HG02981 (cell line): ENCODE measurements at regions not wholly inside any gene's neighbourhood (a gene's known extent, or its start where the extent isn't known, plus 50 kb on each side); places are given as distances from the start of the nearest gene placed in this dataset.
"Not testable (repeated sequence)": the region's sequence is repeated elsewhere in the genome, so short reads cannot be mapped to it uniquely, and the experiment has no call there.

Experiments used
- ATAC-seq: cut with Tn5 transposase; IDR thresholded peaks from one replicate; pipeline ENCODE4 v1.9.1; 2021; ENCODE audit warnings: mild to moderate bottlenecking, moderate library complexity; ENCODE audit not compliant: unreplicated experiment

GRCh38 chr1:219560856-219561255, 52.0 kb downstream of the ZC3H11B start:
- no peak for ATAC-seq

GRCh38 chr1:219559899-219560298, 53.0 kb downstream of the ZC3H11B start:
- no peak for ATAC-seq

- ATAC-seq, result no peak
These were observed 57.1 kb downstream of the ZC3H11B start for GRCh38 chr1:219555806-219556205.

- ATAC-seq, result no peak
These were observed 57.7 kb downstream of the ZC3H11B start for GRCh38 chr1:219555031-219555692.

- ATAC-seq, result no peak
These were observed 58.9 kb downstream of the ZC3H11B start for GRCh38 chr1:219553934-219554502.

- no peak for ATAC-seq
These were observed 62.7 kb downstream of the ZC3H11B start for GRCh38 chr1:219550201-219550600.

GRCh38 chr1:219549215-219549614, 63.7 kb downstream of the ZC3H11B start:
- ATAC-seq, result no peak

GRCh38 chr1:219548386-219548785, 64.5 kb downstream of the ZC3H11B start:
- ATAC-seq, result no peak

- not testable (repeated sequence) for ATAC-seq
These were observed 67.1 kb downstream of the ZC3H11B start for GRCh38 chr1:219545756-219546155.

GRCh38 chr1:219544163-219544846, 68.6 kb downstream of the ZC3H11B start:
- no peak for ATAC-seq

GRCh38 chr1:219542828-219543518, 69.9 kb downstream of the ZC3H11B start:
- ATAC-seq, result no peak

- ATAC-seq, result no peak
These were observed 71.0 kb downstream of the ZC3H11B start for GRCh38 chr1:219541946-219542345.

GRCh38 chr1:219539645-219540254, 73.2 kb downstream of the ZC3H11B start:
- ATAC-seq, result no peak

- no peak for ATAC-seq
These were observed 74.0 kb downstream of the ZC3H11B start for GRCh38 chr1:219538886-219539285.

GRCh38 chr1:219537223-219537631, 75.7 kb downstream of the ZC3H11B start:
- no peak for ATAC-seq

GRCh38 chr1:219536038-219536437, 76.9 kb downstream of the ZC3H11B start:
- no peak for ATAC-seq

- ATAC-seq, result no peak
These were observed 77.9 kb downstream of the ZC3H11B start for GRCh38 chr1:219534991-219535390.

- ATAC-seq, result no peak
These were observed 79.6 kb downstream of the ZC3H11B start for GRCh38 chr1:219533280-219533679.

- ATAC-seq, result no peak
These were observed 83.8 kb downstream of the ZC3H11B start for GRCh38 chr1:219529116-219529515.

- ATAC-seq, result no peak
These were observed 84.3 kb downstream of the ZC3H11B start for GRCh38 chr1:219528633-219529032.

GRCh38 chr1:219527994-219528393, 84.9 kb downstream of the ZC3H11B start:
- no peak for ATAC-seq
